SKM-1 treated with dmso at 0.1 percent for 144 hours (cell line): ENCODE measurements at regions not wholly inside any gene's neighbourhood (a gene's known extent, or its start where the extent isn't known, plus 50 kb on each side); places are given as distances from the start of the nearest gene placed in this dataset.

Source experiments
- DNase-seq: peaks from one replicate; lab custom pipeline; 2025; ENCODE audit not compliant: unreplicated experiment; lab: John Stamatoyannopoulos, UW

DNA sequence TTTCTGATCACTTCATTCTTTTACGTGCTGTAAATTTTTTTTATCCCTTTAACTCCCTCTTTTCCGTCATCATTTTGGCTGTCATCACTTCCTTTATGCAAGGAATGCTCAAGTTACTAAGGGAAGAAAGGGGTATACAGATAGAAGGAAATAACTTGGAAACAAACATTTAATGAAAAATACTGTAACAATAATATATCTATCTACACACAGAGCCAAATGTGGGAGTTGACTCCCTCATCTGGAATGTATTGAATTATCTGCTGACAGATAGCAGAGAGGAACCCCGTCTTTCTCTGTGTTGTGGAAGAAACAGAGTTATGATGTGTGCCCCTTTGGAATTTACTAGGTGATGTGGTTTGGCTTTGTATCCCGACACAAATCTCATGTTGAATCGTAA is 182.5 kb upstream of the NXPH2 start:
- DNase-seq, result no peak

DNA sequence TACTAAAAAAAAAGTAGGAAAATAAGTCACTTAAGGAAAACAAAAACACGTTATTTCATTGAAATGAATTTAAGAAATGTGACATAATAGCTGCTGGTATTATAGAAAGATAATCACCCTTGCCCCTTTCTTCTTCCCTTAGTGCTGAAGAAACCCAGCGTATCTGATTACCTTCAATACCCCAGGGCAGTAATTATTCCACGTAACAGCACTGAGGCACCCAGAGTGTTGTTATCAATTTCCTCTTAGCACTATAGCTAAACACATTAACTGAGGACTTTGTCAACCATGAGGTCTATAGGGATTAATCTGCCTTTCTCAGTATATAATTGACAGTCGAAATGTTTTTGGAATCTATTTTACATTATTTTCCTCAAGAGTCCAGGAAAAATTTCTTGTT is 180.0 kb upstream of the NXPH2 start:
- DNase-seq, result no peak

DNA sequence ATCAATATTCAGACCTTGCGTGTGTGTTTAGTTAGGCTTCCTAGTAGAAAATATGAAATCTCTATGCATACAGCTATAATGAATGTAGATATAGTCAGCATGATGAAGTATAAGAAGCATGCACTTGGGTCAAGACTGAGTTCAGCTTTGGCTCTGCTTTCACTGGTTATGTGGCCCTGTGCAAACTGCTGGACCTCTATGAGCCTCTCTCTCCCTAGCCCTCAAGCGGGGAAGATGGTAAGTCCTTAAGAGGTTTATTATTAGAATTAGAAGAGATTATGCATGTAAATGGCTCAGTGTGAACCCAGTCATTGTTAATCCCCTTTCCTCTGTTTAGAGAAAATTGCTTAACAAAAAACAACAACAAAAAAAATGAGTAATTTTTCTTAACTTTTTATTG is 178.8 kb upstream of the NXPH2 start:
- no peak for DNase-seq

DNA sequence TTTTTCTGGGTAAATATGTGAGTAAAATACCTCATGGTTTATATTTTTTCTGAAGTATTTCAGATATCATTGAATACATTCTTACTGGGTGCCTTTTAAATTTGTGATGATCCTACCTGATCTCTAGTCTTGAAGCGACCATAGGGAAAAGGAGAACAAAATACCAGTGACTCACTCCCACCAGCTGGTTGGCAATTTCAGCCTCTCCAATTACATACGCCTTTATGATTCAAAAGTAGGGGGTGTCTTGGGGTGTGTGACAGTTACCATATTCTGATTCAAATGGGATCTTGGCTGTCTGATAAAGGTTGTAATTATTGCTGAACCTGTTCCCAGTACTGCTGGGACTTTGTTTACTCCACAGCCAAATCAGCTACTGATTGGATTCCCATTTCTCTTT is 175.9 kb upstream of the NXPH2 start:
- no peak for DNase-seq

DNA sequence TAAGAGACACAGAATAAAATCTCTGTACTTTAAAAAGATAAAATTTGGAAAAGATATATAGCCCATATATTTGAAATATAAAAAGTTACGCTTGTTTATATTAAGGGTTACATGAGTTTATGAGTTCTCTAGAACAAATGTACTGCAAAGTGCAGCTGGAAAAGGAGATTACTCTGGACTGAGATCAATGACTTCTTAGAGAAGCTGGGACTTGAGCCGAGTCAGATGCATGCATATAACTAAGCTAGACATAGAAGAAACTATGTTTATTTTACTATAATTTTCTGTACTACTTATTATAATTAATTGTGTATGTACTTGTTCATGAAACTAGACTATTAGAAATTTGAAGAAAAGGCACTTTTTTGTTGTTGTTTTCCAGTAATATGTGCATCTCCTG is 170.3 kb upstream of the NXPH2 start:
- DNase-seq, result no peak

DNA sequence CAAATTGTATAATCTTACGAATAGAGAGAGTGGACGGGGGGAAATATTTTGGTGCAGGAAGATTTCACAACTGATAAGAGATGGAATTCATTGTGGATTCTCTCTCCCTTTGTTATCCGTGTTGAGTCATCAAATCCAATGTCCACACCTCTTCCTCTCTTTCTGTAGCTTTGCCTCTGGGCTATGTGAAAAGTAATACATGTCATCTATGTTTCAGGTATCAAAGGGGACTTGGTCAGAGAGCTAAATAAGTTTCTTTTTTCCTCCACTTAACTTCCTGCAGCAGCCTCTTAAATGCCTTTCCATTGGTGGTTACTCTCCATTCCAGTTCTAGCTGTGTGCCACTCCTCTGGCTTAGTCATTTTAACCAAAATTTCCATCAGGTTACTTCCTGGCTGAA is 169.3 kb upstream of the NXPH2 start:
- DNase-seq, result no peak

DNA sequence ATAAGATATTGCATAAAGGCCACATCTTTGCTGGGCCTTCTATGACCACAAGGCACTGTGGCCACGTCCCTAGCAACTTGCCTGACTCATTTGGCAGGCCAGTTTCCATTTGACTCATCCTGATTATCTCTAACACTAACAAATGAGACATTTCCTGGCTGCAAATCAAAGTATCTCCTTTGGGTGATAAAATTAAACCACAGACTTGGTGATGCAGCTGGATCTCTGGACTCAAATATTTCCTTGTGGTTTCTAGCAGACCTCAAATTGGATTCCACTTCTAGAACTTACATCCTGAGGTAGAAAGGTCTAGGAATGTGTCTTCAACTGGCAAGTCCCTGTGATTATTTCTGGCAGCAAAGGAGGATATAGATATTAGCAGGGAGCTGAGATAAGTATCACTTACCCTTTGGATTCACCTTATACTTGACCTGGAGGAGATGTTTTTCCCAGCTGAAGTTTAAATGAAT is 167.9 kb upstream of the NXPH2 start:
- DNase-seq, result no peak

DNA sequence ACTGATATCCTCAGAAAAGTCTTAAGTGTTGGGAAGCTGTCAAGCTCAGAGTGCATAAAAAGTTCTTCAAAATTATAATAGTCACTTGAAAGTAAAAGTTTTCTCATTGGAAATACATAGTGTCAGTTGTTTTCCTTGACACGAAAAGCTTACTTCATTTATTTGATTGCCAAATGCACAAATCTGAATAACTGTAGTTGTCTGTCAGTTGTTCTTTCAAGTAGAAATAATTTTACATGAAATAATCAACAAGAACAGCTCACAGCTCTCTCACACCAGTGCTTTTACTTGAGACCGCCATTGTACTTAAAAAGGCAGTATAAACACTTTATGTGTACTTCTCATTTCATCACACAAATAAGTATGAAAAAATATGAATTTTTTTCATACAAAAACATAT is 163.3 kb upstream of the NXPH2 start:
- no peak for DNase-seq

DNA sequence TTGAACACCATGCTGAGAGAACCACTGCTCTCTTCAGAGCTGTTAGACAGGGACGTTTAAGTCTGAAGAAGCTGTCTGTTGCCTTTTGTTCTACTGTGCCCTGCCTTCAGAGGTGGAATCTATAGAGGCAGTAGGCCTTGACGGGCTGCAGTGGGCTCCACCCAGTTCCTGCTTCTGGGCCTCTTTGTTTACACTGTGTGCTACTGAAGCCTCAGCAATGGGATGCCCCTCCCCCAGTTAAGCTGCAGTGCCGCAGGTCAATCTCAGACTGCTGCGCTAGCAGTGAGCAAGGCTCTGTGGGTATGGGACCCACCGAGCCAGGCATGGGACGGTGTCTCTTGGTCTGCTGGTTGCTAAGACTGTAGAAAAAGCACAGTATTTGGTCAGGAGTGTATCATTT is 162.3 kb upstream of the NXPH2 start:
- no peak for DNase-seq

DNA sequence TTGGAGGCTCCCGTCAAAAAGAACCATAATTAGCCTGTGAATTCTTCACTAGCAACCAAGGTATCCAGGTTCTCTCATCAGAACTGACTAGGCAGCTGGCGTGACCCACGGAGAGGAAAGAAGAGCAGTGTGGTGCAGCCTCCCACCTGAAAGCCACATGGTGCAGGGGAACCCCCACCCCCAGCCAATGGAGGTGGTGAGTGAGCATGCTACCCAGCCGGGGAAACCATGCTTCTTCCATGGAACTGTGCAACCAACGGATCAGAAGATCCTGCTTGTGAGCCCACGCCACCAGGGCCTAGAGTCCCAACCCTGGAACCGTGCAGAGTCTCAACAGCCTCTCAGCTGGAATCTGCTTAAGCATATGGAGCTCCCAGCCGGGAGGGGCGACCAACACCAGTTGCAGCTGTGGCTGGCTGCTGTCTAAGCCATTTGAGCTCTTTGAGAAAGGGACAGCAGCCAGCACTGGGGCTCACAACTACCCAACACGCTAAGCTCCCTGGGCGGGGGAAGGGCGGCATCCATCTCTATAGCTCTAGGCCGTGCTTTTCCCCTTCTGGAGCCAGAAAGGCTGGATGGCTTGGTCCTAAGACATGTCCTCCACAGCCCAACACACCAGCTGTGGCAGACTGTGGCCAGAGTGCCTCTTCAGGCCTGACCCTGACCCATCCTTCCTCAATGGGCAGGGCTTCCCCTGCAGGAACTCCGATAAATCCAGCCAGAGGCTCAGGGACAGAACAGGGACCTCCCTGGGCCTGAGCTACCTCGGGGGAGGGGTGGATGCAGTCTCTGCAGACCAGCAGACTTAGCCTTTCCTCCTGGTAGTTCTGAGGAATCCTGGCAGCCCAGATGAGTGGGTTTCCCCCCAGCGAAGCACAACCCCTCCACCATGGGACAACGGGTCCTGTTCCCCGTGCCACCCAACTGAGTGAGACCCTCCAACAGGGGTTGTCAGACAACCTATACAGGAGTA is 151.4 kb upstream of the NXPH2 start:
- DNase-seq, result no peak

DNA sequence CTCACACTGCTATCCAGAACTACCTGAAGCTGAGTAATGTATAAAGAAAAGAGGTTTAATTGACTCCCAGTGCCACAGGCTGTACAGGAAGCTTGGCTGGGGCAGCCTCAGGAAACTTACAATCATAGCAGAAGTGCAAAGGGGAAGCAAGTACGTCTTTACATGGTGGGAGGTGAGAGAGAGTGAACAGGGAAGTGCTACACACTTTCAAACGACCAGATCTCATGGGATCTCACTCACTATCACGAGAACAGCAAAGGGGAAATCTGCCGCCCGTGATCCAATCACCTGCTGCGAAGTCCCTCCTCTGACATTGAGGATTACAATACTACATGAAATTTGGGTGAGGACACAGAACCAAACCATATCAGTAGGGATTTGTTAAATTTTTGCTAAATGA is 150.4 kb upstream of the NXPH2 start:
- no peak for DNase-seq

DNA sequence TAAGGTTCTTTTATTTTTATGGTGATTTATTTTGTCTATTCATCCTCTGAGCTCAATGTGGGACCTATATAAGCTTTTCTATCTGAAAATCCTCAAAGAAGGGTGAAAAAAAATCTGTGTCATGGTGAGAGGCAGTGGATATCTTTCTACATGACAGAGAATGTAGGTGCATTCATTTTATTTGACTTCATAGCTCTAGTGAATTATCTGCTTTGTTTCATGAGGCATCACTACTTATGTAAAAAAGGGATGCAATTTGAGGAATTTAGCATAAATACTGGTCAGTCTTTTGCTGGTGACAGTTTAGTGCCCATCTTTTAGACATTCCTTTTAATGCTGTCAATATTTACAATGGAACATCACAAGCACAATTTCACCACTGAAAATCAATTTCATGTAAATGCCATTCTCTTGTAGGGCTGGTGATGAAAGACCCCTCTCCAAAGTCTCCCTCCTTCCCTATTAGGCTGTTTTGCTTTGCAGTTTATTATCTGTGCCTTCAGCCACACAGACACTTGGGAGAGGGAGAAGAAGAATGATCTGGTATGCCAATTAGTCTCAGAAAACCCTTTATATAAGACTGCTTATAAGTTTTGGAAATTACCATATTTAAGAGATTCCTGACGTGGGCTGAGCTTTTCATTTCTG is 148.3 kb upstream of the NXPH2 start:
- DNase-seq, result no peak

DNA sequence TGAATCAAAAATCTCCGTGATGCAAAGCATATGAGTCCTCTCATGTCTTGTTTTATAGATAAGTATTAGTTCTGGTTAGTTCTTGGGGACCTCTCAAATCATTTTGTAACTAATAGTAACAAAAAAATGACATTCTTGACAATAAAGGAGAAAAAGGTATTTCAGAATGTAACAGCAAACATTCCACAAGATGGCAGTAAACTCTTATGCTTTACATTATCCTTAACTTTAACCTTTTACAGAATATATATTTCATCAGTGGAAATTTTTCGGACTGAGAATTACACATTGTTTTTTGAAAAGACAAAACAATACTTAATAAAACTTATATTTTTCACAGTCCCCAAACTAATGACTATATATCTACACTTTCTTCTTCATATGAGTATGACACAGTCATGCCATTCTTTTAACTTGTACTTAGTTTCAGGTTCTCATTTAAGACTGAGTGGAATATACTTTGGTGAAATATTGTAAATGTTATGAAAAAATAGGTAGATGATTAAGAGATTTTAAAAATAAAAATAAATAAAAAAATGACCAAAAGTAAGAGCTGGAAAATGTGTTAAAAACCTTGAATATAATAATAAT is 142.9 kb upstream of the NXPH2 start:
- peak; percentile 4 for DNase-seq

DNA sequence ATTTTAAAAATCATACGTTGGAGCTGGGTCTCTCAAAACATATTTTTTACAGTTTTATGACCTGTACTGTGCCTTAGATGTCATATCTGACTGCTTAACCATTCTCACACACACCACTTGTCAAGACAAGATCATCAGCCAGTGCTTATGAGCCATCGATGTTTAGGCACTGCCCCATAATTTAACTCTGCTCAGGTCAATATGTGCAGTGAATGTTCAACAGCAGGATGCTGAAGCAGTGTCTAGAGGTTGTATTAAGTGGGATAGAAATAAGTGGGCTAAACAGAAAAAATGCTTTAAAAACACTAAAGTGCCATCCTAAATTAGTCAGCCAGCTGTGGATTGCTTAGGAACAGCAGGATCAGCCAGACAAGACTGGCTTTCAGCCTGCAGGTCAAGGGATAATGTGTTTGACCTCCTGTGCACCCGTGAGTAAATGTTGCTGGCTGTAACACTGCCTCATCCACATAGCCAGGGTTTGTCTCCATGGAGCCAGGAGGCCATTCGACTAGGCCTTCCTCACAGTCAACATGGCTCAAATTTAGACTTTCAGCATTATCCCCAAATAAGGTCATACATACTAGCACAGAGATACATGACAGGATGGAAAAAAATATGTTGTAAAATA is 139.0 kb upstream of the NXPH2 start:
- DNase-seq, result no peak

DNA sequence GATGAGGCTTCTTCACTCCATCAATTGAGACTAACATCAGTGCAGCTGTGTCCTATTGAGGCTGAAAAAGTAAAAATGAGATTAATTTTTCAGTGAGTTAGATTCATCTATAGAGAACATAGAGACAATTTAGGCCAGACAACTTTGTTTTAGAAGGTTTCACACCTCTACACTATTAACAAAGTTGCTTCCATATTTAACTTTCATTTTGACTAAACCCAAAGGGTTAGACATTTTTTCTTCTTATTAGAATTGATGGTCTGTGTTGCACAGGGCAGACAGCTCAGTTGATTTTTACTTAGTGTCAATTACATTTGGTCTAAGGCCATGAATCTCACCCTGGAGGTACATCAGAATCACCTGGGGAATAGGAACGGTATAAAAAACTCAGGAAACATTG is 130.2 kb upstream of the NXPH2 start:
- no peak for DNase-seq

DNA sequence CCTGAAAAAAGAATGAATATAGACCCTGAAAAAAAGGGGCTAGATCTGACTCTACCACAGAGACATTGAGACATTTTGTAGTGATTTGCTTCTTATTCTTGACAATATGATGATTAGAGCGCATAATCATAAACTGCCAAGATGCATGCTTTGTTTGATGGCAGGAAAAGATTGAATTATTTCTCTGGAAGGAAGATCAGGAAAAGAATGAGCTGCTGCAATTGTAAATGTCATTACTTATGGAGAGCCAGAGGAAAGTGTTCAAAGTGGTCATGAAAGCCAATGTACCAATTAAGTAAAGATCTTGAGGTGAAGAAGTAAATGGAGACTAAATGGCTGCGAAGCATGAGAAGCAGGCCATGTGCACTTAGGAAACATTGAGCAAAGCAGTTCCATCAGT is 126.4 kb upstream of the NXPH2 start:
- DNase-seq, result no peak

DNA sequence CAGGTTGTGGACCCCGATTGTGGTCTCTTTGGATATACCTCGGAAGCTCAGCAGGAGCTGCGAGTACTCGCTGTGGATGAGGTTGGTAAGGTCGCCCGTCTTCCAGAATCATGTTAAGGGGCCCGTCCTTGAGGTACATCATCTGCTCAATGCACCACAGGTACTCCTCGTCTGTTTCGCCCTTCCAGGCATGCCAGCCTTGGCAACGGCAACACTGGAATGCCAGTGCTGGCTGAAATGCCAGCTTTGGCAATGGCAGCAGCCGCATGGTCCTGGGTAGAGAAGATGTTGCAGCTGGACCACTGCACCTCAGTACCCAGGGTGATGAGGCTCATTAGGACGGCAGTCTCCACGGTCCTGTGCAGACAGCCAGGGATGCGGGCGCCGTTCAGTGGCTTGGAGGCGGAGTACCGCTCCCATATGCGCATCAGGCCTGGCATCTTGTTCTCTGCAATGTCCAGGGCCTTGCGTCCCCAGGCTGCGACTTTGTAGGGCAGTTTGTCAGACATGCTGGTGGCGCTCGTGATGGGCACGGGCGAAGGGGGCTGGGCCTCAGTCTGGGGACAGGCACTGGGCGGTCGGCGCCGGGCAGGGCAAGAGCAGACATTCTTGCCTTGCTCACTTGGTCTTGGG is 122.2 kb upstream of the NXPH2 start:
- DNase-seq, result no peak

DNA sequence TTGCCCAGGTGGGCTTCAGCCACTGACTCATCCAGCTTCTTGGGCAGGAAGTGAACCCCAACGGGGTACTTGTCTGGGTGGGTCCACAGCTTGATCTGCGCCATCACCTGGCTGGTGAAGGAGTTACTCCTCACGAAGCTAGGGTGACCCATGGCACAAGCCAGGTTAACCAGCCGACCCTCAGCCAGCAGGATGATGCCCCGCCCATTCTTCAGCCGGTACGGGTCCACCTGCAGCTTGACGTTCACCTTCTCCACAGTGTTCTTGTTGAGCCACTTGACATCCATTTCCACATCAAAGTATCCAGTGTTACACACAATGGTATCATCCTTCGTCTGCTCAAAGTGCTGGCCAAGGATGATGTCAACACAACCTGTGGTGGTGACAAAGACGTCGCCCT is 121.3 kb upstream of the NXPH2 start:
- DNase-seq, result no peak

DNA sequence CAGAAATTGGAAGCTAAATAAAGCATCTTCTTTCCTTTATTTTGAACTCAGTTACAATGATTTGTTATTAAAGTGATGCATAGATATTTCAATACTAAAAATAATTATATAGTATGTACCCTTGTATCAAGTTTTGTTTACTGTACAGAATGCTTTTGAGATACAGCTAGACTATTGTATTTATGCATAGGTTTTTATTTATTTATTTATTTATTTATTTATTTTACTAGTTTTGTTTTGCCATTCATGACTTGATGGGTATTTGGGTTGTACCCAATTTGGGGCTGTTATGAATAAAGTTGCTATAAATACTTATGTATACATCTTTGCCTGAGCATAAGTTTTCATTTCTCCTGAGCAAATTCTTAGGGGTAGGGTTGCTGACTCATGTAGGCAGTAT is 118.7 kb upstream of the NXPH2 start:
- no peak for DNase-seq

DNA sequence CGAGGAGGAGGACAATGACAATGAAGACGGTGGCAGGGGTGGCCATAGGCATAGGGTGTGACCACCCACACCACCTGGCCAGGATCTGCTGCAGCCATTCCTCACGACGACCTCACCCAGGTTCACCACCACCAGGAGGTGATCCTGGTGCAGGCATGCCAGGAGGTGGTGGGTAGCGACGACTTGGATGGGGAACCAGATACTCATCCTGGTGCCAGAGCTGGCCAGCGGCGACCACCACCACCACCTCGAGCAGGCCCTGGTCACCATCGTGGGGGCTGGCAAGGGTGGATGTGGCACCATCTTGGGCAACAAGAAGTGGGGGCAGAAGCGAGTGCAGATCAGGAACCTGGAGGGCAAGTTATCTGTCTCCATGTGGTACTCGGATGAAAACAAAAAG is 117.1 kb upstream of the NXPH2 start:
- no peak for DNase-seq

DNA sequence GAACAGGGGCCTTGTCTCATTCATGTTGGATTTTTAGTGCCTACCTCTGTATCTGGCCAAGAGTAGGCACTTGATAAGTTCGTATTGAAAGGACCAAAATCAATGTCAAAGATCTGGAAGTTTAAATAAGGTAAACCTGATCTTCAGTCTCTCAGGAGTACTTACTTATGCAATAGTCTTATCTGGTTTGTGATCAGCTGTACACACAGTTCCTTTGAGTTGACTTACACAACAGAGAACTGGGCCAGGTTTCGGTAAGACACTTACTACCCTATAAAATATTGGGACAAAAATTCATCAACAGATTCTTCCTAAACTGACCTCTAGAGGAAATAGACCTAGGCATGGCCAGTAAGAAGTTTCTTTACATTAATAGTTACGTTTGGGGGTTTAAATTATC is 113.6 kb upstream of the NXPH2 start:
- DNase-seq, result no peak
